Endothelial cell (in vitro differentiated cells): ENCODE measurements at regions not wholly inside any gene's neighbourhood (a gene's known extent, or its start where the extent isn't known, plus 50 kb on each side); places are given as distances from the start of the nearest gene placed in this dataset.
"Not testable (repeated sequence)": the region's sequence is repeated elsewhere in the genome, so short reads cannot be mapped to it uniquely, and the experiment has no call there.

Experiments used
- DNase-seq: peaks from one replicate; pipeline ENCODE4 v3.0.0; 2021; ENCODE audit warnings: low spot score
- H3K27ac Mint-ChIP-seq: one replicate; pipeline ENCODE4 v1.8.0; 2021; ENCODE audit warnings: mixed read lengths, inconsistent platforms; ENCODE audit not compliant: unreplicated experiment
- H3K27me3 Mint-ChIP-seq: one replicate; pipeline ENCODE4 v1.8.0; 2021; ENCODE audit warnings: mild to moderate bottlenecking, moderate library complexity, mixed read lengths, inconsistent platforms; ENCODE audit not compliant: unreplicated experiment
- H3K36me3 Mint-ChIP-seq: one replicate; pipeline ENCODE4 v1.8.0; 2021; ENCODE audit warnings: mild to moderate bottlenecking, low read depth, mixed read lengths, inconsistent platforms; ENCODE audit not compliant: unreplicated experiment
- H3K4me1 Mint-ChIP-seq: one replicate; pipeline ENCODE4 v1.8.0; 2021; ENCODE audit warnings: mild to moderate bottlenecking, mixed read lengths, inconsistent platforms; ENCODE audit not compliant: unreplicated experiment
- H3K4me3 Mint-ChIP-seq: one replicate; pipeline ENCODE4 v1.8.0; 2021; ENCODE audit warnings: mild to moderate bottlenecking, mixed read lengths, inconsistent platforms; ENCODE audit not compliant: unreplicated experiment
- H3K9me3 Mint-ChIP-seq: one replicate; pipeline ENCODE4 v1.8.0; 2021; ENCODE audit warnings: mixed read lengths, inconsistent platforms; ENCODE audit not compliant: unreplicated experiment
- TF ChIP-seq, protein P1 (sequence below): fragments of 200-600 bp; sonication (generic); IDR thresholded peaks from one replicate; pipeline ENCODE4 v1.5.0; 2021; ENCODE audit warnings: antibody characterized with exemption; ENCODE audit not compliant: unreplicated experiment

DNA sequence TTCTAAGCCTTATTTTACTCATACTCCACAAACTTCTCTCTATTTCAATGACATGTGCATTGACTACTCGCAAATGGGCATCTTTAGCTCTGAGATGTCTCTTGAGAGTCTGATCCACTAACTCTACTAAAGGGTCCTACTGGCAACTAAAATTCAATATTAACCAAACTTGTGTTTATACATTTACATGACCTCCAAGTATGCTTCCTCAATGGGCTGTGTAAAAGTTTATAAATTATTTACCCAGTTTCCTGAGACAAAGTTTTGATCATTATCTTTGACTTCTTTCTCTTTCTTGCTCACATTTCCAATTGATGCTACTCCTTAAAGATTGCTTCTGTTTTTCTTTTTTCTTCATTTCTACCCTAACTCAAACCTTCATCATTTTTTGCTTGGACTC lies 510.1 kb upstream of the DAB2 start:
- H3K9me3 Mint-ChIP-seq = no peaks in the 10 kb centered on the region
- no peak overlapping the region for H3K27ac Mint-ChIP-seq
- TF ChIP-seq, protein P1, sequence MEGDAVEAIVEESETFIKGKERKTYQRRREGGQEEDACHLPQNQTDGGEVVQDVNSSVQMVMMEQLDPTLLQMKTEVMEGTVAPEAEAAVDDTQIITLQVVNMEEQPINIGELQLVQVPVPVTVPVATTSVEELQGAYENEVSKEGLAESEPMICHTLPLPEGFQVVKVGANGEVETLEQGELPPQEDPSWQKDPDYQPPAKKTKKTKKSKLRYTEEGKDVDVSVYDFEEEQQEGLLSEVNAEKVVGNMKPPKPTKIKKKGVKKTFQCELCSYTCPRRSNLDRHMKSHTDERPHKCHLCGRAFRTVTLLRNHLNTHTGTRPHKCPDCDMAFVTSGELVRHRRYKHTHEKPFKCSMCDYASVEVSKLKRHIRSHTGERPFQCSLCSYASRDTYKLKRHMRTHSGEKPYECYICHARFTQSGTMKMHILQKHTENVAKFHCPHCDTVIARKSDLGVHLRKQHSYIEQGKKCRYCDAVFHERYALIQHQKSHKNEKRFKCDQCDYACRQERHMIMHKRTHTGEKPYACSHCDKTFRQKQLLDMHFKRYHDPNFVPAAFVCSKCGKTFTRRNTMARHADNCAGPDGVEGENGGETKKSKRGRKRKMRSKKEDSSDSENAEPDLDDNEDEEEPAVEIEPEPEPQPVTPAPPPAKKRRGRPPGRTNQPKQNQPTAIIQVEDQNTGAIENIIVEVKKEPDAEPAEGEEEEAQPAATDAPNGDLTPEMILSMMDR = no peak
- H3K36me3 Mint-ChIP-seq = no peaks in the 10 kb centered on the region
- H3K4me1 Mint-ChIP-seq = no peaks in the 10 kb centered on the region
- no peak for DNase-seq
- no peaks in the 10 kb centered on the region for H3K27me3 Mint-ChIP-seq
- no peak overlapping the region for H3K4me3 Mint-ChIP-seq

GRCh38 chr5:39933061-39933460 lies 508.3 kb upstream of the DAB2 start:
- H3K36me3 Mint-ChIP-seq = no peaks in the 10 kb centered on the region
- H3K27ac Mint-ChIP-seq = no peak overlapping the region
- TF ChIP-seq, protein P1 = no peak
- DNase-seq = no peak
- no peak overlapping the region for H3K4me3 Mint-ChIP-seq
- H3K27me3 Mint-ChIP-seq = no peaks in the 10 kb centered on the region
- H3K4me1 Mint-ChIP-seq = no peaks in the 10 kb centered on the region
- no peaks in the 10 kb centered on the region for H3K9me3 Mint-ChIP-seq

- Mint-ChIP-seq H3K4me3 (no peak overlapping the region), H3K4me1 (no peaks in the 10 kb centered on the region), H3K27me3 (no peaks in the 10 kb centered on the region), H3K9me3 (no peaks in the 10 kb centered on the region), H3K36me3 (no peaks in the 10 kb centered on the region), H3K27ac (no peak overlapping the region)
- TF ChIP-seq, protein P1 = no peak
- DNase-seq = no peak
These were observed 503.9 kb upstream of the DAB2 start for GRCh38 chr5:39928709-39929108.

- Mint-ChIP-seq H3K4me3 (no peak overlapping the region), H3K27ac (no peak overlapping the region)
These were observed 495.1 kb upstream of the DAB2 start for GRCh38 chr5:39919876-39920275.

DNA sequence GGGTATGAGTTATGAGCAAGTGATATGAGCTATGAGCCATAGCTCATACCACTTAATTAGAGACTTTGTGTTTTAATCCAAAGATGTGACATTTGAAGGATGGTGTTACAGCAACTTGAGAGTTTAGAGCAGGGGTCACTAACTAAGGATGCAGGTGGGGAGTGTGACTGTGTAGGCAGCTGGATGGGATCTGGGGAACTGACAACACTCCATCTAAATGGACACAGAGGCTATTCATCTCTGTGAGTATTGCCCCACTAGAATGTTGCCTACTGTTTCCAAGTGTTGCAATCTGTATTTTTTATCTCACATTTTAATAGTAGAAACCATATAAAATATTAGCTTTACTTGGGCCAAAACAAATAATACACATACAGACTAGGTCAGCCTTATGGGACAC lies 488.1 kb upstream of the DAB2 start:
- no peak overlapping the region for H3K4me3 Mint-ChIP-seq
- no peaks in the 10 kb centered on the region for H3K27me3 Mint-ChIP-seq
- TF ChIP-seq, protein P1 = no peak
- H3K9me3 Mint-ChIP-seq = no peaks in the 10 kb centered on the region
- DNase-seq = no peak
- H3K36me3 Mint-ChIP-seq = no peaks in the 10 kb centered on the region
- no peaks in the 10 kb centered on the region for H3K4me1 Mint-ChIP-seq
- no peak overlapping the region for H3K27ac Mint-ChIP-seq

More at GRCh38 chr5:39919876-39920275, 495.1 kb upstream of the DAB2 start:
- TF ChIP-seq, protein P1 = no peak
- Mint-ChIP-seq H3K4me1 (no peaks in the 10 kb centered on the region), H3K9me3 (no peaks in the 10 kb centered on the region), H3K36me3 (no peaks in the 10 kb centered on the region), H3K27me3 (no peaks in the 10 kb centered on the region)
- no peak for DNase-seq

- not testable (repeated sequence) for H3K27me3 Mint-ChIP-seq, H3K9me3 Mint-ChIP-seq, H3K36me3 Mint-ChIP-seq, H3K4me1 Mint-ChIP-seq, H3K4me3 Mint-ChIP-seq, DNase-seq, H3K27ac Mint-ChIP-seq
These were observed 482.6 kb upstream of the DAB2 start for GRCh38 chr5:39907267-39907951.
